ENCODE measurements at regions not wholly inside any gene's neighbourhood (a gene's known extent, or its start where the extent isn't known, plus 50 kb on each side); places are given as distances from the start of the nearest gene placed in this dataset.

DNA sequence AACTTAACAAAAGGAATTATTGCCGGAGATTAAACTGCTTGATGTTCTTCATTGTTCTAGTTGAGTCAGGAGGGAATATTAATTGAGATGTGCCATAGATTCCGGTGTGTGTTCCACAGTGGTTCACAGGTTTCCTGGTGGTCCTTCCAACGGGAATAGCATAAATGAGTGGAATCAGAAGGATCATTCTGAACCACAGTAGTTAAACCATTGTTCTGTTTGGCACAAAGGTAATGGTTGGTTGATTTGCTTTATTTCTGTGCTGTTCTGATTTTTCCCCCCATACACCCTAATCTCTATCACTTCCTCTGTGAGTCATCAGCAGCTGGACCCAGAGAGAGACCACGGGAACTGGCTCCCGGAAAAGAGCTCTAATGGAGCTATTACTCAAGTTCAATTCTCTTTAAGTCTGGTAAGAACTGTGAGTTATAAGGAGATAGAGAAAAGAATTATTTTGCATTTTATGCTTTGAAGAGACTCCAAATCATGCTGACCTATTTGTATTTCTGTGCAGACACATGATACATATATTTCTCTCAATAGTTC is 627.2 kb downstream of the ZIC1 start:
- DNase-seq (no peak), ATAC-seq (no peak)
- intact Hi-C loops (cut with micrococcal nuclease): no loop called here

- ATAC-seq: no peak
- intact Hi-C loops (cut with micrococcal nuclease): no loop called here
- DNase-seq: no peak
Observed at GRCh38 chr3:148042663-148043445, 633.7 kb downstream of the ZIC1 start.

DNA sequence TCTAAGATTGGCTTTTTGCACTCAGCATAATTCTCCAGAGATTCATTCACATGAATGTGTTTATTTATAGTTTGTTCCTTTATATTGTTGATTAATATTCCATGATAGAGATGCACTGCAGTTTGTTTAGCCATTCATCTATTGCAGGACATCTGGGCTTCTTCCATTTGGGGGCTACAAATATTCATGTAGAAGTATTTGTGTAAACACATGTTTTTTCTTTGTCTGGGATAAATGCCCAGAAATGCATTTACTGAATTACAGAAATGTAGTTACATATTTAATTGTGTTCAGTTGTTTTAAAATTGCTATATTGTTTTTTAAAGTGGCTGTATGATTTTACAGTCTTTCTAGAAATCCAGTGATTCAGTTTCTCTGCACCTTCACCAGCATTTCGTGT is 635.0 kb downstream of the ZIC1 start:
- no peak for ATAC-seq
- intact Hi-C loops (cut with micrococcal nuclease): no loop called here
- no peak for DNase-seq

- DNase-seq: no peak
- intact Hi-C loops (cut with micrococcal nuclease): no loop called here
- no peak for ATAC-seq
Observed at GRCh38 chr3:148054999-148055398, 642.7 kb upstream of the AGTR1 start.

DNA sequence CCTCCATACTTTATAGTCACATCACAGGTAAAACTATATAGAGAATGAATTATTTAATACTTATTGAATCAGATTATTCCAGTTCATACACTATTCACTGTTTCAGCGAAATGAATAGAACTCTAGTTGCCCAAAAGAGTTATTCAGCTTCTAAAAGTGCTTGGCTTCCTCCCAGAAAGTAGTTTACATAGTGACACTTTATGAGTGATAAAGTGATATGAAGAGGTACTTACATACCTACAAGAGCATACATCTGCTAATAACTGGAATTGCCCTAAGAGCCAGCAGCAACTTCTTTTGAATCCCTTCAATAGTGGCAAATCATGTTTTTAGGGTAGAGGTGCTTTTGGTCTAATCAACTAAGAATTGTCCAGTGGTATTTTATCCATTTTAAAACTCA is 635.1 kb upstream of the AGTR1 start:
- ATAC-seq (no peak), DNase-seq (no peak)
- intact Hi-C loops (cut with micrococcal nuclease): no loop called here

DNA sequence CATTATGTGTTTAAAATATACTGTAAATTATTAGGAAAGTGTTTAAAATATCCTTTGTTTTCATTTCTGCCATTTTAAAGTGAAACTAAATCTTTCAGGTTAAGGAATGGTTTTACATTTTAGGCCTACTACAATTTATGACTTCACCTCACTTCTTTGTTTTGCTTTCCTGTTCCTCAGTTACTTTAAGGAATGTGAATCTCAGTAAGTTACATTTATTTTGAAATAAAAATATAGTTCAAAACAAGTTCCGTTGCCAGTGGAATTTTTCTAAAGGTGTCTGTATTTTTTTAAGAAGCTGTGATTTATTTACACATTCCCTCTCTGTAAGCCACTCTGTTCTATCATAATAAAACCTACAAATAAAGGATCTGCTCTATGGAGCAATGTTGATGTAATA is 630.9 kb upstream of the AGTR1 start:
- intact Hi-C loops (cut with micrococcal nuclease): no loop called here
- DNase-seq (no peak), ATAC-seq (no peak)

DNA sequence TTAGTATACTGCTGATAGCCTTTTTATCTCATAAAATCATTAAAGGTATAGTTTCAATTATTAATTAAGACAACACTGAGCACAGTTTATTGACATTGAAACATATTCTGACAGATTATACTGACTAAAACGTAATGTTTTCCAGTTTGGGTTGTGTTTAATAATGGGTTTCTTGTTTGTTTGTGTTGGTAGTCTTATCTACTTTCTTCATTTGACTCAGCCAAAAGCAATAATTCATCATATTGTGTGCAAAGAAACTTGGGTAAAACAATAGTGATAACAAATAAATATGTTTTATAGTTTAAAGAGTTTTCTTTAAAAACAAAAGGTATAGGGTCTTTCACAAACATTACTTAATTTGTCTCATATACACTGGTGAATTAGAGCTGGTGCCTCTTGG is 629.2 kb upstream of the AGTR1 start:
- DNase-seq (no peak), ATAC-seq (no peak)
- intact Hi-C loops (cut with micrococcal nuclease): no loop called here

GRCh38 chr3:148070041-148070440 is 627.7 kb upstream of the AGTR1 start:
- DNase-seq: no peak
- intact Hi-C loops (cut with micrococcal nuclease): no loop called here
- ATAC-seq: no peak

- ATAC-seq: no peak
- intact Hi-C loops (cut with micrococcal nuclease): no loop called here
- no peak for DNase-seq
Observed at GRCh38 chr3:148073721-148074456, 623.8 kb upstream of the AGTR1 start.

DNA sequence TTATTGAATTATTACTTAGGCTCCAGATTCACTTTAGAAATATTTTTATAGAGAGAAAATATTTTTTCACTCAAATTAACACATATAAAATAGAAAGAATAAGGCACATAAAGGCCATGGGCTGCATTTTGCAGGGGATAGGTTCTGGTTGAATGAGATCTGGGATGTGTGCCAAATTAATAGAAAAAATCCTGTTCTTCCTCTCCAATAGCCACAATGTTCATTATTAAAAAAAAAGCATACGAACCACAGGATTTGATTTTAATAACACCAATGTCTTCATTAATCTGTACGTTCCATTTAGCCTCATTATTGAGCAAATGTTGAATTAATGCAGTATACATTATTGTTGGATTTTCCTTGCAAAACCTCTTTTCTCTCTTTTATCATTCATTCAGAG is 622.8 kb upstream of the AGTR1 start:
- no peak for DNase-seq
- intact Hi-C loops (cut with micrococcal nuclease): no loop called here
- no peak for ATAC-seq

GRCh38 chr3:148075771-148076716 is 621.7 kb upstream of the AGTR1 start:
- DNase-seq: no peak
- ATAC-seq: no peak
- intact Hi-C loops (cut with micrococcal nuclease): no loop called here

DNA sequence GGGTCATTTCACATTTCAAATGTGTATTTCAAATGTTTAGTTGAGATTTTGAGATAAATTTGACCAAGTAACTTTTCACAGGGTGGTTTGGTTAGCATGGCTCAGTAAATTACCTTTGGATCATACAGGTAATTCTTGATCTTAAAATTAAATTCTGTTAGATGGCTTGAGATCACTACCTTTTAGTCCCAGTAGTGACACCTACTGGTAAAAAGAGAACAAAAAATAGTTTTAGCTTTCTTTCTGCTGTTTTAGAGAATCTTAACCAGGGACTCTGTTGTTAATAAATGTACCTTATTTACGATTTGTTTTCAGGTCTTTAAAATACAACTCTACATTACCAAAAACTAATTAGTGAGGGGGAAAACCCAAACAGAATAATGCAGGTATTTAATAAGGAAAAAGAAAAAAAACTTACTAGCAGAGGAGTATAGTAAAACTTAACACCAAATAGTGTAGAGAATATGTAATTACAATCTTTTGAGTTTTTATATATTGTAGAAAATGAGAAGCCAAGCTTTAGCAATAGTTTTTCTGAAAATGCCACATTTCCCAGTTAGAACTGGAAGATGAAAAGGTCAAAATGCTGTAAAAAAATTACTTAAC is 620.3 kb upstream of the AGTR1 start:
- no peak for DNase-seq
- intact Hi-C loops (cut with micrococcal nuclease): no loop called here
- ATAC-seq: no peak

DNA sequence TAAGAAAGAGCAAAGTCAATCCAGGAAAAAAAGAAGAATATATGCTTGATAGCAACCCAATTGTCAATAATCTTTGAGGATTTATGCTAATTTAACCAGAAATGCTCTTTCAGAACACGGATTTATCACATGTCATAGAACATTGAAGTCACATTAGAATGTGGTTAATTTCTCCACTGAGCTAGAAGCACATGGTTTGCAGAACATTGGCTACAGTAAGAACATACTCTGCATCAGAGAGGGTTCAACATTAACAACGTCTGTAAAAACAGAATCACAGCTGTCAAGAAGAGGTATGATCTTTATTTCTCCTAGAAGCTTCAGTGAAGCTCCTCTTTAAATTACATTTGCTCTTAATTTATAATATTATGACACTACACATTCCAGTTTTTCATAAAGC is 619.7 kb upstream of the AGTR1 start:
- DNase-seq (no peak), ATAC-seq (no peak)
- intact Hi-C loops (cut with micrococcal nuclease): no loop called here

GRCh38 chr3:148078658-148079057 is 619.0 kb upstream of the AGTR1 start:
- ATAC-seq (no peak), DNase-seq (no peak)
- intact Hi-C loops (cut with micrococcal nuclease): no loop called here

- ATAC-seq: no peak
- peak; percentile 17 for DNase-seq
- intact Hi-C loops (cut with micrococcal nuclease): no loop called here
Observed at GRCh38 chr3:148079370-148079769, 618.3 kb upstream of the AGTR1 start.

DNA sequence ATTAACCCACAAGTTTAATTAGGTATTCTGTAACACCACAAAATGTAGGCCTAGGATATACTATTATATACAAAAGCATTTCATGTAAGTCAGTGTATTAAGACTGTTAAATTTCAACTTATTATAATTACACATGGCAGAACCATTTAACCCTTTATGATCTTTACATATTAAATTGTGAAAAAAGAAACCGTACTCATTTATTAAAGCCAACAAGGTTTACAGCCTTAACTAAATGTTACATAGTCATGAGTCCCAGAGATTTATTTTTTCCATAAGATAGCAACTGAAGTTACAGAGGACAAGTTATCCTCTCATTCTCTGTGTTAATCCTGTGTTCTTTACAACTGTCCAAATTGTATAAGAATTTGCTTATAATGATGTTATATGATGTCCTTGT is 615.8 kb upstream of the AGTR1 start:
- ATAC-seq: no peak
- no peak for DNase-seq
- intact Hi-C loops (cut with micrococcal nuclease): no loop called here

DNA sequence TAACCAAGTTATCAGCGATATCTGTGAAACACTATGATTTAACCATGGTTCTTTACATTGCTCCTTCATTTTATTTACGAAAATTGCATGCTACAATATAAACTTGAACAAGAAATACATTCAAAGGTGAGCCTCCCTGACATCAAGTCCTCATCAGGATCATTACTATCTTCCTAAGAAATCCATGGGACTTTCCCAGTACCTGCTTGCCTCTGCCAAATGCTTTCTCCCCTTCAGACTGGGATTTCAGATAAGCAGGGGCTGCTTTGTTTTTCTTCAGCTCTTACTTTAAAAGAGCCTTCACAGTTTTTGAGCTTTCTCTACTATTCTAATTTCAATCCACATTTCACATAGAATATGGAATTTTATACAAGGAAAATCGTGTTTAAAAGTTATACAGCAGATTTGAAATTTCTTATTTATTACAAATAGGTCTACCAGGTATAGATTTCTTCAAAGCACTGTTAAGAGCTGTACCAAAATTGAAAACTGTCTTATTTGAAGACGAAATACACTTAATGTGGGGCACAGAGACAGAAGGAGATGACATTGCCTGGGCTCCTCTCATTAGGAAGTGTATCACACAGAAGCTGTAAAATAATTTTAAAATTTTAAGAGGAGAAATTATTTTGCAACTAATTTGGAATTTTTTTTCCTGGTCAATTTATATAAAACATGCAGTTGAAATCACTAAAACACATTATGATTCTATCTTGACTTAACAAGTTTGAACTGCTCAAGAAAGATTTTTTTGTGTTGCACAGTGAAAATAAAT is 615.0 kb upstream of the AGTR1 start:
- DNase-seq: no peak
- no peak for ATAC-seq
- intact Hi-C loops (cut with micrococcal nuclease): no loop called here

- ATAC-seq: no peak
- intact Hi-C loops (cut with micrococcal nuclease): no loop called here
Observed at GRCh38 chr3:148083526-148084182, 614.0 kb upstream of the AGTR1 start.

More at GRCh38 chr3:148083526-148084182, 614.0 kb upstream of the AGTR1 start:
- DNase-seq: no peak
